ENCODE measurements at regions not wholly inside any gene's neighbourhood (a gene's known extent, or its start where the extent isn't known, plus 50 kb on each side); places are given as distances from the start of the nearest gene placed in this dataset.

DNA sequence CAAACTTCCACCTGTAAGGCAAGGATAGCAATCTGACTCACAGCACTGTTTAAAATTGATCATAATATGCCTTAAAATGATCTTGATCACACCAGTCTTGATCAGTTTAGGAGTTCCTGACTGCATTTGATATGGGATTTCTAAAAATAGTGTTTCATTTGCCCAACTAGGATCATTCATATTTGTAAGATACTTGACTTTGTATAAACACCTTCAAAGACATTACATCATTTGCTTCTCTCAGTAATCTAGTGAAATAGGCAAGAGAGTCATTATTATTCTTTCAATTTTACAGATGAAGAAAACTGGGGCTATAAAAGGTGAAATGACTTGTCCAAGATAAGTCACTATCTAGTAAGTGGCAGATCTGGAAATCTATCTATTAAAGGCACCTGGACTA, 521.1 kb downstream of the GATA3 start:
- Histone ChIP-seq H3K27ac (ENCODE audit: control insufficient read depth, insufficient read depth) (no peak overlapping the region), H3K9ac (ENCODE audit: control insufficient read depth, insufficient read depth, low read length) (no peak overlapping the region), H3K36me3 (ENCODE audit: control insufficient read depth in 2 of 2, insufficient read depth in 2 of 2, low read length in 1 of 2) (no peaks in the 10 kb centered on the region), H3K27me3 (replicated peaks in 1 of 2; ENCODE audit: control insufficient read depth in 2 of 2, insufficient read depth in 2 of 2, low read length in 1 of 2) (no peaks in the 10 kb centered on the region), H3K4me1 (ENCODE audit: control insufficient read depth, insufficient read depth, low read length) (no peaks in the 10 kb centered on the region), H4K20me1 (ENCODE audit: control insufficient read depth, insufficient read depth) (no peaks in the 10 kb centered on the region), H3K4me3 (no peak overlapping the region), H3K9me3 (replicated peaks; ENCODE audit: control insufficient read depth, insufficient read depth, low read length) (no peaks in the 10 kb centered on the region), H3K79me2 (ENCODE audit: control insufficient read depth, insufficient read depth, low read length) (no peaks in the 10 kb centered on the region), H2AFZ (ENCODE audit: control insufficient read depth, low read depth, low read length) (no peak overlapping the region), H3K4me2 (ENCODE audit: control insufficient read depth, insufficient read depth) (no peak overlapping the region)
- intact Hi-C loops (cut with micrococcal nuclease; ENCODE audit: unreplicated experiment) = no loop called here
- no peak for ATAC-seq
- in situ Hi-C loops (cut with MboI) = no loop called here
- no peak for DNase-seq (ENCODE audit: low read depth, low spot score)
- no peak for FAIRE-seq
- no peak for TF ChIP-seq JUNB (IDR thresholded peaks at IDR 0.05)
- TF ChIP-seq WRNIP1 (IDR thresholded peaks at IDR 0.05; ENCODE audit: borderline replicate concordance, low read depth, low read length) = no peak
- TF ChIP-seq NFXL1 (IDR thresholded peaks at IDR 0.05; ENCODE audit: borderline replicate concordance) = no peak
- TF ChIP-seq, protein P1, sequence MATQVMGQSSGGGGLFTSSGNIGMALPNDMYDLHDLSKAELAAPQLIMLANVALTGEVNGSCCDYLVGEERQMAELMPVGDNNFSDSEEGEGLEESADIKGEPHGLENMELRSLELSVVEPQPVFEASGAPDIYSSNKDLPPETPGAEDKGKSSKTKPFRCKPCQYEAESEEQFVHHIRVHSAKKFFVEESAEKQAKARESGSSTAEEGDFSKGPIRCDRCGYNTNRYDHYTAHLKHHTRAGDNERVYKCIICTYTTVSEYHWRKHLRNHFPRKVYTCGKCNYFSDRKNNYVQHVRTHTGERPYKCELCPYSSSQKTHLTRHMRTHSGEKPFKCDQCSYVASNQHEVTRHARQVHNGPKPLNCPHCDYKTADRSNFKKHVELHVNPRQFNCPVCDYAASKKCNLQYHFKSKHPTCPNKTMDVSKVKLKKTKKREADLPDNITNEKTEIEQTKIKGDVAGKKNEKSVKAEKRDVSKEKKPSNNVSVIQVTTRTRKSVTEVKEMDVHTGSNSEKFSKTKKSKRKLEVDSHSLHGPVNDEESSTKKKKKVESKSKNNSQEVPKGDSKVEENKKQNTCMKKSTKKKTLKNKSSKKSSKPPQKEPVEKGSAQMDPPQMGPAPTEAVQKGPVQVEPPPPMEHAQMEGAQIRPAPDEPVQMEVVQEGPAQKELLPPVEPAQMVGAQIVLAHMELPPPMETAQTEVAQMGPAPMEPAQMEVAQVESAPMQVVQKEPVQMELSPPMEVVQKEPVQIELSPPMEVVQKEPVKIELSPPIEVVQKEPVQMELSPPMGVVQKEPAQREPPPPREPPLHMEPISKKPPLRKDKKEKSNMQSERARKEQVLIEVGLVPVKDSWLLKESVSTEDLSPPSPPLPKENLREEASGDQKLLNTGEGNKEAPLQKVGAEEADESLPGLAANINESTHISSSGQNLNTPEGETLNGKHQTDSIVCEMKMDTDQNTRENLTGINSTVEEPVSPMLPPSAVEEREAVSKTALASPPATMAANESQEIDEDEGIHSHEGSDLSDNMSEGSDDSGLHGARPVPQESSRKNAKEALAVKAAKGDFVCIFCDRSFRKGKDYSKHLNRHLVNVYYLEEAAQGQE (IDR thresholded peaks at IDR 0.05; ENCODE audit: low read depth, low read length) = no peak
- no peak for TF ChIP-seq HCFC1 (IDR thresholded peaks at IDR 0.05; ENCODE audit: low read length)
- no peak for TF ChIP-seq SUPT20H (IDR thresholded peaks at IDR 0.05; ENCODE audit: borderline replicate concordance, control insufficient read depth, low read depth, low read length)
- TF ChIP-seq CBX5 (IDR thresholded peaks at IDR 0.05; ENCODE audit: low read depth) = no peak
- TF ChIP-seq ATF7 (IDR thresholded peaks at IDR 0.05; ENCODE audit: low read depth) = no peak
- TF ChIP-seq ZNF24 (IDR thresholded peaks at IDR 0.05) = no peak
- TF ChIP-seq, protein P2, sequence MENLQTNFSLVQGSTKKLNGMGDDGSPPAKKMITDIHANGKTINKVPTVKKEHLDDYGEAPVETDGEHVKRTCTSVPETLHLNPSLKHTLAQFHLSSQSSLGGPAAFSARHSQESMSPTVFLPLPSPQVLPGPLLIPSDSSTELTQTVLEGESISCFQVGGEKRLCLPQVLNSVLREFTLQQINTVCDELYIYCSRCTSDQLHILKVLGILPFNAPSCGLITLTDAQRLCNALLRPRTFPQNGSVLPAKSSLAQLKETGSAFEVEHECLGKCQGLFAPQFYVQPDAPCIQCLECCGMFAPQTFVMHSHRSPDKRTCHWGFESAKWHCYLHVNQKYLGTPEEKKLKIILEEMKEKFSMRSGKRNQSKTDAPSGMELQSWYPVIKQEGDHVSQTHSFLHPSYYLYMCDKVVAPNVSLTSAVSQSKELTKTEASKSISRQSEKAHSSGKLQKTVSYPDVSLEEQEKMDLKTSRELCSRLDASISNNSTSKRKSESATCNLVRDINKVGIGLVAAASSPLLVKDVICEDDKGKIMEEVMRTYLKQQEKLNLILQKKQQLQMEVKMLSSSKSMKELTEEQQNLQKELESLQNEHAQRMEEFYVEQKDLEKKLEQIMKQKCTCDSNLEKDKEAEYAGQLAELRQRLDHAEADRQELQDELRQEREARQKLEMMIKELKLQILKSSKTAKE (IDR thresholded peaks at IDR 0.05; ENCODE audit: low read depth, poor library complexity, severe bottlenecking) = no peak
- no peak for TF ChIP-seq EP300 (IDR thresholded peaks at IDR 0.05; ENCODE audit: borderline replicate concordance in 1 of 2, control insufficient read depth in 1 of 2, low read depth in 2 of 2, low read length in 2 of 2)
- TF ChIP-seq TAF1 (IDR thresholded peaks at IDR 0.05; ENCODE audit: borderline replicate concordance, low read depth, low read length) = no peak
- no peak for TF ChIP-seq YBX1 (IDR thresholded peaks at IDR 0.05)
- TF ChIP-seq RAD21 (IDR thresholded peaks at IDR 0.05; ENCODE audit: insufficient read depth, low read depth, low read length) = no peak
- ChIA-PET CTCF (no interaction called here), SMC1A (ENCODE audit: uncharacterized antibody, unreplicated experiment) (no interaction called here), RAD21 (ENCODE audit: unreplicated experiment) (no interaction called here), POLR2A (no interaction called here)
- BruUV-seq (replicated peaks) = no TSS peak
